DOHH2 (cell line): ENCODE measurements at regions not wholly inside any gene's neighbourhood (a gene's known extent, or its start where the extent isn't known, plus 50 kb on each side); places are given as distances from the start of the nearest gene placed in this dataset.

ENCODE experiments used
- CTCF ChIP-seq: fragments of 200-600 bp; sonication (generic); IDR thresholded peaks from one replicate; pipeline ENCODE4 v1.5.1; 2014; ENCODE audit warnings: antibody characterized with exemption, mild to moderate bottlenecking, low read depth, low read length; ENCODE audit not compliant: poor library complexity, severe bottlenecking
- EZH2phosphoT487 ChIP-seq: fragments of 200-600 bp; sonication (generic); IDR thresholded peaks from 2 replicates; pipeline ENCODE4 v1.6.1; 2017; ENCODE audit warnings: borderline replicate concordance, mild to moderate bottlenecking, antibody characterized with exemption, low read length, moderate library complexity, mixed read lengths

- no peak for TF ChIP-seq CTCF
- TF ChIP-seq EZH2phosphoT487: no peak
Measured at GRCh38 chr2:234701421-234701820, 204.5 kb upstream of the ARL4C start.
